ENCODE measurements at regions not wholly inside any gene's neighbourhood (a gene's known extent, or its start where the extent isn't known, plus 50 kb on each side); places are given as distances from the start of the nearest gene placed in this dataset.
A peak's percentile ranks its signal among the peaks of the same experiment; 100 is the strongest.

- TF ChIP-seq, protein P1, sequence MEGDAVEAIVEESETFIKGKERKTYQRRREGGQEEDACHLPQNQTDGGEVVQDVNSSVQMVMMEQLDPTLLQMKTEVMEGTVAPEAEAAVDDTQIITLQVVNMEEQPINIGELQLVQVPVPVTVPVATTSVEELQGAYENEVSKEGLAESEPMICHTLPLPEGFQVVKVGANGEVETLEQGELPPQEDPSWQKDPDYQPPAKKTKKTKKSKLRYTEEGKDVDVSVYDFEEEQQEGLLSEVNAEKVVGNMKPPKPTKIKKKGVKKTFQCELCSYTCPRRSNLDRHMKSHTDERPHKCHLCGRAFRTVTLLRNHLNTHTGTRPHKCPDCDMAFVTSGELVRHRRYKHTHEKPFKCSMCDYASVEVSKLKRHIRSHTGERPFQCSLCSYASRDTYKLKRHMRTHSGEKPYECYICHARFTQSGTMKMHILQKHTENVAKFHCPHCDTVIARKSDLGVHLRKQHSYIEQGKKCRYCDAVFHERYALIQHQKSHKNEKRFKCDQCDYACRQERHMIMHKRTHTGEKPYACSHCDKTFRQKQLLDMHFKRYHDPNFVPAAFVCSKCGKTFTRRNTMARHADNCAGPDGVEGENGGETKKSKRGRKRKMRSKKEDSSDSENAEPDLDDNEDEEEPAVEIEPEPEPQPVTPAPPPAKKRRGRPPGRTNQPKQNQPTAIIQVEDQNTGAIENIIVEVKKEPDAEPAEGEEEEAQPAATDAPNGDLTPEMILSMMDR (IDR thresholded peaks at IDR 0.05), result no peak
- no peak for TF ChIP-seq POLR2A (IDR thresholded peaks at IDR 0.05)
- 9 to 30% methylated on average over 3 of the region's 3 CpGs for WGBS, 2 donors
- H3K4me3 ChIP-seq (ENCODE audit: low read depth, poor library complexity, severe bottlenecking), result no peak overlapping the region
- intact Hi-C loops (cut with DNase I; ENCODE audit: low total_unique reads), result no loop called here
- peak in 1 of 2 donors; percentile 88 for DNase-seq (ENCODE audit: low spot score in 2 of 2)
These were observed 644.2 kb upstream of the SETBP1 start for GRCh38 chr18:44036501-44036900.

DNA sequence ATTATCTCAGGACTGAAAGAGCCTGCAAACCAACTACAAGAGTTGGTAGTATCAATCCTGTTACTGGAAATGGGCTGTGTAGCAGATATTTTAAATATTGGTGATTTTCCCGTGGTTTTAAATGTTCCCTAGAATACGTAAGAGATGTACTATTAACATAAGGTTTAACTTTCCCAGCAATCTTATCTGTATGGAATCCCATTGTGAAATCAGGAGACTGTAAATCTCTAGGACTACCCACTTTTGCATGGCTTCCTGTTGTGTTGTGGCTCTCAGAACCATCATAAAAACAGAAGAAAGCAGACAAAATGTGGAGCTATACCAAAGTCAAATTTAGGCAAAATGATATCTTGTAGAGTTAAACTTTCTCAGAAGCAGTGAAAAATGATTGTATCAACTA is 641.5 kb upstream of the SETBP1 start:
- no peak overlapping the region for H3K4me3 ChIP-seq (ENCODE audit: low read depth, poor library complexity, severe bottlenecking)
- 85 to 91% methylated on average over 2 of the region's 2 CpGs for WGBS, 2 donors
- no peak for TF ChIP-seq POLR2A (IDR thresholded peaks at IDR 0.05)
- TF ChIP-seq, protein P1 (IDR thresholded peaks at IDR 0.05), result no peak
- DNase-seq (ENCODE audit: low spot score in 2 of 2), result no peak
- intact Hi-C loops (cut with DNase I; ENCODE audit: low total_unique reads), result no loop called here

- WGBS, 2 donors, result 67 to 68% methylated on average over 1 of the region's 1 CpG
These were observed 640.9 kb upstream of the SETBP1 start for GRCh38 chr18:44039826-44040225.

GRCh38 chr18:44041553-44041952 is 639.1 kb upstream of the SETBP1 start:
- TF ChIP-seq, protein P1 (IDR thresholded peaks at IDR 0.05), result no peak
- no peak for TF ChIP-seq POLR2A (IDR thresholded peaks at IDR 0.05)
- intact Hi-C loops (cut with DNase I; ENCODE audit: low total_unique reads), result no loop called here
- H3K4me3 ChIP-seq (ENCODE audit: low read depth, poor library complexity, severe bottlenecking), result no peak overlapping the region
- DNase-seq (ENCODE audit: low spot score in 2 of 2), result no peak
- WGBS, 2 donors, result 74 to 77% methylated on average over 3 of the region's 3 CpGs

More at GRCh38 chr18:44039826-44040225, 640.9 kb upstream of the SETBP1 start:
- TF ChIP-seq, protein P1 (IDR thresholded peaks at IDR 0.05), result no peak
- no peak for TF ChIP-seq POLR2A (IDR thresholded peaks at IDR 0.05)
- intact Hi-C loops (cut with DNase I; ENCODE audit: low total_unique reads), result no loop called here
- no peak overlapping the region for H3K4me3 ChIP-seq (ENCODE audit: low read depth, poor library complexity, severe bottlenecking)
- DNase-seq (ENCODE audit: low spot score in 2 of 2), result no peak

GRCh38 chr18:44041961-44042360 is 638.7 kb upstream of the SETBP1 start:
- TF ChIP-seq, protein P1 (IDR thresholded peaks at IDR 0.05), result no peak
- no peak for TF ChIP-seq POLR2A (IDR thresholded peaks at IDR 0.05)
- 52 to 59% methylated on average over 4 of the region's 4 CpGs for WGBS, 2 donors
- no peak overlapping the region for H3K4me3 ChIP-seq (ENCODE audit: low read depth, poor library complexity, severe bottlenecking)
- intact Hi-C loops (cut with DNase I; ENCODE audit: low total_unique reads), result no loop called here
- no peak for DNase-seq (ENCODE audit: low spot score in 2 of 2)

DNA sequence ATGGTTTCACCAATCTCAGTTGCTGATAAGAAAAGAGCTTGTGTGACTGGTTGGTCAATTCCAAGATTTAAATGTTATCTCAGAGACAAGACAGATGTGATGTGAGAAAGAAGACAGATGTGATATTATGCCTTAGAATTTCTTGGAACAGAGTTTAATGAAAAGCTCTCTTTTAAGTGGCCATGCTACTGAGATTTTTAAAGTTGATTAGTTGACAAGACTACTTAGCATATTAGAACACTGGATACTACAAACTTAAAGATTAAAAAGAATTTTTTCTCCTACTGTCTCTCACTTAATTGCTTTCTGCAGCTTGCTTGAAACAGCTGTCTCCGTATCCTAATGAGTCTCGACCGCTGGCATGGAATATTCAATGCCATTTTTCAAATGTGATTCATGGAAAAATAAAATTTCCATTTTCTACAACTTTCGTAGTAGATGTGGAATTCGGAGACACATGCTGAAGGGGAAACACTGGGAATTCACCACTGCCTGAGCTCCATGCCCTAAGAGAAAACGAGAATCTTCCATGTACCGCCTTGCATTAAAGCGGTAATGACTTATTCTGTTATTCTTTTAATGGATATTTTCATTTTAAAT is 634.2 kb upstream of the SETBP1 start:
- 73 to 92% methylated on average over 8 of the region's 8 CpGs for WGBS, 2 donors
- no peak overlapping the region for H3K4me3 ChIP-seq (ENCODE audit: low read depth, poor library complexity, severe bottlenecking)
- DNase-seq (ENCODE audit: low spot score in 2 of 2), result no peak
- TF ChIP-seq, protein P1 (IDR thresholded peaks at IDR 0.05), result no peak
- no peak for TF ChIP-seq POLR2A (IDR thresholded peaks at IDR 0.05)
- intact Hi-C loops (cut with DNase I; ENCODE audit: low total_unique reads), result no loop called here
